Neural cell (in vitro differentiated cells): ENCODE measurements at regions not wholly inside any gene's neighbourhood (a gene's known extent, or its start where the extent isn't known, plus 50 kb on each side); places are given as distances from the start of the nearest gene placed in this dataset.

Experiments used
- EP300 ChIP-seq: fragments of 450-650 bp; conservative IDR thresholded peaks from 2 replicates; pipeline ENCODE4 v1.6.1; 2014; ENCODE audit warnings: antibody characterized with exemption, mild to moderate bottlenecking, moderate library complexity; ENCODE audit not compliant: poor library complexity, severe bottlenecking
- EZH2 ChIP-seq: fragments of 200-600, 300-800 bp; shearing (Covaris generic), sonication (generic); IDR thresholded peaks from 2 replicates; pipeline ENCODE4 v1.6.1; 2014; ENCODE audit warnings: antibody characterized with exemption, low read length, borderline replicate concordance, mild to moderate bottlenecking; ENCODE audit not compliant: insufficient read depth, poor library complexity, severe bottlenecking
- POLR2AphosphoS5 ChIP-seq: IDR thresholded peaks from 2 replicates; pipeline ENCODE4 v1.6.1; 2012
- SMC3 ChIP-seq: fragments of 450-650 bp; conservative IDR thresholded peaks from 2 replicates; pipeline ENCODE4 v1.6.1; 2014; ENCODE audit warnings: antibody characterized with exemption, mild to moderate bottlenecking, moderate library complexity; ENCODE audit not compliant: poor library complexity
- TAF1 ChIP-seq: IDR thresholded peaks from 2 replicates; pipeline ENCODE4 v1.6.1; 2012; ENCODE audit warnings: low read depth
- TF ChIP-seq, protein P1 (sequence below): fragments of 450-650 bp; IDR thresholded peaks from 2 replicates; pipeline ENCODE4 v1.5.1; 2014; ENCODE audit warnings: antibody characterized with exemption, mild to moderate bottlenecking, moderate library complexity; ENCODE audit not compliant: poor library complexity, severe bottlenecking
- TF ChIP-seq, protein P2 (sequence below): IDR thresholded peaks from 2 replicates; pipeline ENCODE4 v1.6.1; 2012; ENCODE audit warnings: borderline replicate concordance

DNA sequence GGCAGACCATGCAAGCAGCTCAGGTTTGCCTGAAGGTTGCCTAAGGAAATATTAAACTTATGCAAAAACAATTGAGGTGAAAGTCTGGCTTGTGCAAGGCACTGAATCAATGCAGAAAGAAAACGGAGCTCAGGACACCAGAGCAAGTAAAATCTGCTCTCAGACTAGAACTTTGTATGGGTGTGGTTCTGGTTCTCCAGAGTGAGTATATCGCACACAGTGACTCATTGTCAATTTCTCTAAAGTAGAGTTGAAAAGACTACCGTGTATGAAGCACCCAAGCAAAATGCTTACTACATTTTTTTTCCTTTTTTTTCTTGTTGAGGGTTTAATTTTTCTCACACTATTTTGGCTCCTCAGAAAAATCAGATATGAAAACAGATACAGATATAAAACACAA lies 650.3 kb upstream of the CDH10 start:
- TF ChIP-seq, protein P1, sequence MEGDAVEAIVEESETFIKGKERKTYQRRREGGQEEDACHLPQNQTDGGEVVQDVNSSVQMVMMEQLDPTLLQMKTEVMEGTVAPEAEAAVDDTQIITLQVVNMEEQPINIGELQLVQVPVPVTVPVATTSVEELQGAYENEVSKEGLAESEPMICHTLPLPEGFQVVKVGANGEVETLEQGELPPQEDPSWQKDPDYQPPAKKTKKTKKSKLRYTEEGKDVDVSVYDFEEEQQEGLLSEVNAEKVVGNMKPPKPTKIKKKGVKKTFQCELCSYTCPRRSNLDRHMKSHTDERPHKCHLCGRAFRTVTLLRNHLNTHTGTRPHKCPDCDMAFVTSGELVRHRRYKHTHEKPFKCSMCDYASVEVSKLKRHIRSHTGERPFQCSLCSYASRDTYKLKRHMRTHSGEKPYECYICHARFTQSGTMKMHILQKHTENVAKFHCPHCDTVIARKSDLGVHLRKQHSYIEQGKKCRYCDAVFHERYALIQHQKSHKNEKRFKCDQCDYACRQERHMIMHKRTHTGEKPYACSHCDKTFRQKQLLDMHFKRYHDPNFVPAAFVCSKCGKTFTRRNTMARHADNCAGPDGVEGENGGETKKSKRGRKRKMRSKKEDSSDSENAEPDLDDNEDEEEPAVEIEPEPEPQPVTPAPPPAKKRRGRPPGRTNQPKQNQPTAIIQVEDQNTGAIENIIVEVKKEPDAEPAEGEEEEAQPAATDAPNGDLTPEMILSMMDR = no peak
- TF ChIP-seq EP300 (no peak), POLR2AphosphoS5 (no peak), SMC3 (no peak), TAF1 (no peak), EZH2 (no peak)
- TF ChIP-seq, protein P2, sequence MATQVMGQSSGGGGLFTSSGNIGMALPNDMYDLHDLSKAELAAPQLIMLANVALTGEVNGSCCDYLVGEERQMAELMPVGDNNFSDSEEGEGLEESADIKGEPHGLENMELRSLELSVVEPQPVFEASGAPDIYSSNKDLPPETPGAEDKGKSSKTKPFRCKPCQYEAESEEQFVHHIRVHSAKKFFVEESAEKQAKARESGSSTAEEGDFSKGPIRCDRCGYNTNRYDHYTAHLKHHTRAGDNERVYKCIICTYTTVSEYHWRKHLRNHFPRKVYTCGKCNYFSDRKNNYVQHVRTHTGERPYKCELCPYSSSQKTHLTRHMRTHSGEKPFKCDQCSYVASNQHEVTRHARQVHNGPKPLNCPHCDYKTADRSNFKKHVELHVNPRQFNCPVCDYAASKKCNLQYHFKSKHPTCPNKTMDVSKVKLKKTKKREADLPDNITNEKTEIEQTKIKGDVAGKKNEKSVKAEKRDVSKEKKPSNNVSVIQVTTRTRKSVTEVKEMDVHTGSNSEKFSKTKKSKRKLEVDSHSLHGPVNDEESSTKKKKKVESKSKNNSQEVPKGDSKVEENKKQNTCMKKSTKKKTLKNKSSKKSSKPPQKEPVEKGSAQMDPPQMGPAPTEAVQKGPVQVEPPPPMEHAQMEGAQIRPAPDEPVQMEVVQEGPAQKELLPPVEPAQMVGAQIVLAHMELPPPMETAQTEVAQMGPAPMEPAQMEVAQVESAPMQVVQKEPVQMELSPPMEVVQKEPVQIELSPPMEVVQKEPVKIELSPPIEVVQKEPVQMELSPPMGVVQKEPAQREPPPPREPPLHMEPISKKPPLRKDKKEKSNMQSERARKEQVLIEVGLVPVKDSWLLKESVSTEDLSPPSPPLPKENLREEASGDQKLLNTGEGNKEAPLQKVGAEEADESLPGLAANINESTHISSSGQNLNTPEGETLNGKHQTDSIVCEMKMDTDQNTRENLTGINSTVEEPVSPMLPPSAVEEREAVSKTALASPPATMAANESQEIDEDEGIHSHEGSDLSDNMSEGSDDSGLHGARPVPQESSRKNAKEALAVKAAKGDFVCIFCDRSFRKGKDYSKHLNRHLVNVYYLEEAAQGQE = no peak
